NCI-H2196 (cell line): ENCODE measurements at regions not wholly inside any gene's neighbourhood (a gene's known extent, or its start where the extent isn't known, plus 50 kb on each side); places are given as distances from the start of the nearest gene placed in this dataset.

ENCODE experiments used
- DNase-seq: peaks from one replicate; lab custom pipeline; 2025; ENCODE audit not compliant: unreplicated experiment; lab: John Stamatoyannopoulos, UW

DNA sequence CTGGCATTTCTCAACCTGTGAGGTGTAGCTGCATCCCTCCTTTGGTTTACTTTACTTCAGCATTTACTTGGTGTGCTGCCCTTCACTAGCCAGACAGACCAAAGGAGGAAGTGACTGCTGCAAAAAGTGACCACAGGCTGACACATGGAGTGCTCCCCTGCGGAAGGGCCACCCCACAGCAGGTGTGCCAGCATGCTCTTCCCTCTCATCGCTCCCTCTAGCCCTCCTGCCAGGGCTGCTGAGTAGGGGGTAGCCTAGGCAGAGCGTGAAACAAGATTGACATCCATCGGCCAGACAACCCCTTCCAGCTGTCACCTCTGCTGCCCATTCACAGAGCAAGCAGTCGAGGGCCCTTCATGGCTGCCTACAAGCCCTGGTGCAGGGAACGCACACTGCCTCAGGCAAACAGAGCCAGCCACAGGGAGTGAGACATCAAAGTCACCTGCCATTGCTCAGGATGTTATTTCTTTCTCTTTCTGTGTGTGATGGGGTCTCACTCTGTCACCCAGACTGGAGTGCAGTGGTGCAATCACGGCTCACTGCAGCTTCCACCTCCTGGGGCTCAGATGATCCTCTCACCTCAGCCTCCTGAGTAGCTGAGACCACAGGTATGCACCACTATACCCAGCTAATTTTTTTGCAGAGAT lies 102.0 kb upstream of the RPS6KA2 start:
- DNase-seq = no peak

- no peak for DNase-seq
These were observed 99.2 kb upstream of the RPS6KA2 start for GRCh38 chr6:166726201-166726600.

DNA sequence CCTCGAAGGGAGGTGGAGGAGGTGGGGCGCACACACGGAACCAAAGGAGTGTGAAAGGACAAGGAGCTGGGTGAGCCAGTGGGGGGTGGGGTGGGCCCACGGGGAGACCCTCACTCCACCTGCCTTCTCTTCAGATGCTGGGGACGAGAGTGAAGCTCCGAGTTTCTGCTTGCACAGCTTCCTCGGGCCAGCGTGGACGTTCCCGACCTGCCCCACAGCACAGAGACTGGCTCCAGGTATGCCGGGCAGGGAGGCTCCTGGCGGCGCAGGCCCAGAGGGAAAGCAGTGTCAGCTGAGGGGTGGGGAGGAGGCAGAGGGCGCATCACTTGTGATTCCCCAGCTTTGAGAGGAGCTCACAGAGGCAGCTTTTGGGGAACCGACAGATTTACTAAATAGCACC lies 98.5 kb upstream of the RPS6KA2 start:
- no peak for DNase-seq

GRCh38 chr6:166724576-166724975 lies 97.5 kb upstream of the RPS6KA2 start:
- DNase-seq = no peak

DNA sequence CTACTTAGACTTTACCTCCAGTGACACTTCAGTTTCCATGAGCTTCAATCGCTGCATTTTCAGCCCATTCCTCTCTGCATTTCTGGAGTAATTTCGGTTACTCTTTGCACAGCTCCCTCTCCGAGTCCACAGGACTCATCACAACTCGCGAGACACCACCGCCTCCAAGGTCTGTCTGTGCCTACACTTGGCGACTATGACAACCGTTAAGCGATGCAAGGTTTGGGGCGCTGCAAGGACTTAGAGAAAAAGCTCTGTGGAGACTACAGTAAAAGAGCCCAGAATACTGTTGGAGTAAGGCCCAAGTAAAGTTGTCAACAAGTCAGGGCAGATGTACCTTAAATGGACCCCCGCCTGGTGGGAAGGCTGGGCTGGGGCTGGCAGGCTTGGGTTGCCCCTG lies 95.7 kb upstream of the RPS6KA2 start:
- DNase-seq = no peak

- no peak for DNase-seq
These were observed 94.5 kb upstream of the RPS6KA2 start for GRCh38 chr6:166721576-166721975.

DNA sequence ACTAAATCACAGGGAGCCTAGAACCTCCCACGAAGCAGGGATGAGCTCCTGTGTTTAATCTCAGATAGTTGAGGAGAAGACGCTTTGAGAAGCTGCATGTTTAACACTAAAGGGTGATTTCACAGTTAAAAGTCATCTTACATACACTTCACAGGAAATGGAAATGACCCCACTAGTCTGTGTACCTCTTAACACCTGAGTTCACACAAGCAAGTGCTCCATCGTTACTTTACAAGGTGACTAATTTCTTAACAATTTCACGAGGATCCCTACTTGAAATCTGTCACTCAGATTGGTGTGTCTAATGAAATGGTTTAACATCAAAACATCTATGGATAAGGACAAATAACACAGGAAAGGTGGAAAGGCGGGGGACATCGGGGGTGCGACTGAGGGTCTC lies 93.8 kb upstream of the RPS6KA2 start:
- no peak for DNase-seq

DNA sequence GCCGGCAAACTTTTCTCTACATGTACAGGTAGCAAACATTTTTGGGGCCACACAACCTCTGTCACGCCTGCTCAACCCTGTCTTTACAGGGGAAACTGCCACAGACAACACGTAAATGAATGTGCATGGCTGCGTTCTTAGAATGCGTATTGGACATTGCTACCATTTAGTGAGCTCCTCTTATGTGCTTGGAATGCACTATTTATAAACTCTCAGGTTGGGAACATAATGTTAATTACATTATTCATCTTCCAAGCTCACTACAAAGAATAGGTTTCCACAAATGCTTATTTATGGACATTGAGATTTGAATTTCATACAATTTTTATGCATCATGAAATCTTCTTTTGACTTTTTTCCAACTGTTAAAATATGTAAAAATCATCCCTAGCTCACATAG lies 92.0 kb upstream of the RPS6KA2 start:
- DNase-seq = no peak

DNA sequence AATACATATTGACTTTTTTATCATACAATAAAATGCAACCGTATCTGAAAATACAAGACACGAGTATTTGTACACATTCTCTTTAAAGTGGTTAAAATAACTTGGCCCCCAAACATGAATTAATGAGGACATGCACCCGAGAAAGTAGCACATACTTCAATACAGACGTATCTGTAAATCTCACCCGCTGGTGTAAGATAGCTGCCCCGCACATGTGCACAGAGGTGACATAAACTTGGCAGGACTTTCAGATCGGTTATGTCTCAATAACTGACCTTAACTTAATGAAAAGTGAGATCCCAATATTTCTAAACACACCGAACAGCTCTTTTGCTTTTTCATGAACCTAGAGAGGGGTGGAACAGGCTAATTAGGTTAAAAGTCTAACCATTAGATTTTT lies 91.5 kb upstream of the RPS6KA2 start:
- no peak for DNase-seq

DNA sequence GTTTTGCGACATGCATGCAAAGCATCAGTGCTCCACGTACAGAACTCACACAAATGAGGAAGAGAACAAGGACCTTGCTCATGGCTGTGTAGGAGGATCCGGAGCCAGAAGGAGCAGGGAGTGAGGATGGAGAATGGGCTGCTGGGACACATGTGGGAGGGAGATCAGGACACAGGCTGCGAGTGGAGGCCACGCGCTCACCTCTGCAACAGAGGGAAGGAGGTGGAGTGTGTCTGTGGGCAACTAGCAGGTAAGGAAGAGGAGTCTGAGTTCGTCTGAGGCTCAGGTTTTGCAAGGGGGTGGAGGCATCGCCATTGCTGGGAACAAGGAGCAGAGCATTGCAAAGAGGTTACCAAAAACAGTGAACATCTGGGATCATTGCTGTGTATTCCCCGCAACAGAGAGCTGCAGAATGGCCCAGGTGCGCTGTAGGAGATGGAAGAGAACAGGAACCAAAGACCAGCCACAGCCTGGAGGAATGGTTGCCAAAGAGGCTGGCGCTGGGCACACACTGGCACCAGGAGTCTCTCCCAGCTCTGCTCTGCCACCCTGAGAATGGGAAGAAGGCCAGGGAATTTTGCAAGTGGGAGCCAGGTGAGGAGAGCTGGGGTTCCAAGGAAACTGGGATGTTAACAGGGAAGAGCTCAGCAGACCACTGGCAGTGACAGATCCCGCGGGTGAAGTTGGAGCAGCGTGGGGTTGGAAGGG lies 90.0 kb upstream of the RPS6KA2 start:
- no peak for DNase-seq

DNA sequence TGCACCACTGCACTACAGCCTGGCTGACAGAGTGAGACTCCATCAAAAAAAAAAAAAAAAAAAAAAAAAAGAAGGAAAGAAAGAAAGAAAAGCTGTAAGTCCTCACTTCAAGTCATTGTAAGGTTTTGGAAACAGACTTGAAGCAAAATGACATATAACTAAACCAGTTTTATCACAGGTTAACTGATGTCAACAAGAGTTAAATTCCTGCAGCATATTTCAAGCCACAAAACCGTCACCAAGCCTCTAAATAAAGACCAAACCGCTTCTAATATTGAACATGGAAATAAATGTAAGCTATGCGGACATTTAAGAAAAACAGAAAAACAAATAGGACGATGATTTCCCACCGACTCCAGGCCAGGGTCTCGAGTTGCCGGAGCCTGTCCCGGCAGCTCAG lies 88.9 kb upstream of the RPS6KA2 start:
- no peak for DNase-seq

GRCh38 chr6:166715065-166715464 lies 88.0 kb upstream of the RPS6KA2 start:
- DNase-seq = no peak

GRCh38 chr6:166714581-166714980 lies 87.5 kb upstream of the RPS6KA2 start:
- no peak for DNase-seq

DNA sequence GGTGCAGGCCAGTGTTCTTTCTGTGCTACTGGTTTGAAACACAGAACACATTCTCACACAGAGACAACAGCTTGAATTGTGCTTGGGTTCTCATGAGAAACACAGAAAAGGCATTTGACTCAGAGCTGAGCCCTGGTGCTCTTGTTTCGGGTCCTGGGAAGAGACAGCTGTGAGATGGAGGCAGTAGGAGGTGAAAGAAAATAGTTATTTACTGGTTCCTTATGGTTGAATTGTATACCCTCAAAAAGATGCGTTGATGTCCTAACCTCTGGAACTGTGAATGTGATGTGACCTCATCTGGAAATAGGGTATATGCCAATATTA lies 87.1 kb upstream of the RPS6KA2 start:
- DNase-seq = no peak

DNA sequence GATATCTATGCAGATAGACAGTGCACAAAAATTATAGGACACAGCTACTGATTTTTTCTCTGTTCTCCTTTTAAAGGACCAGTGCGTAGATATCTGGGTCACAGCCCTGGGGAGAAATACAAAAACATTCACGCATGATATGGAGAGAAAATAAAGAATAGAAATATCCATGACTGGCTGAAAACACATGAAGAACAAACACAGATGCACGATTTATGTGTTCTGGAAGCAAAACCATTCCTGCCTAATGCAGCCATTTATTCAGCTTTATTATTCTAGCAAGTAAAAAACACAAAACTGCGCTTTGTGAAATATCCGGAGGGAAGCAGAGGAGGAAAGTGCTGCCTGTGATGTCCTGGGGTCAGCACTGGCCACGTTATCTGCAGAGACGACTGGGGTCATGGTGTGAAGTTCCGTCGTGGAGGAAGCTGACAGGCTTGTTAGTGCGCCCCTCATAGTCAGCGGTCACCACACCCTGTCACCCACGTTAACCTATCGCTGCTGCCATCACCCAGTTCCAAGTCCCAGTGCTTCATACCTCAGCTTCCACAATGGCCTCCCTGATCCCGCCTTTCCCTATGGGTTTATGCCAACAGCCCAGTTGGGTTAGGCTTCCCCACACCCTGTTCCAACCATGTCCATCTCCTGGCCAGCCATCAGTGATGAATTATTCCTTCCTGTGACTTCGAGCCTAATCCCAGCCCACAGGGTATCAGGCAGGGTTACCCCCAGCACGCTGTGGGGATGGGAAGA lies 86.6 kb upstream of the RPS6KA2 start:
- DNase-seq = no peak

GRCh38 chr6:166712286-166713228 lies 85.5 kb upstream of the RPS6KA2 start:
- no peak for DNase-seq

- DNase-seq = no peak
These were observed 83.0 kb upstream of the RPS6KA2 start for GRCh38 chr6:166710084-166710483.

DNA sequence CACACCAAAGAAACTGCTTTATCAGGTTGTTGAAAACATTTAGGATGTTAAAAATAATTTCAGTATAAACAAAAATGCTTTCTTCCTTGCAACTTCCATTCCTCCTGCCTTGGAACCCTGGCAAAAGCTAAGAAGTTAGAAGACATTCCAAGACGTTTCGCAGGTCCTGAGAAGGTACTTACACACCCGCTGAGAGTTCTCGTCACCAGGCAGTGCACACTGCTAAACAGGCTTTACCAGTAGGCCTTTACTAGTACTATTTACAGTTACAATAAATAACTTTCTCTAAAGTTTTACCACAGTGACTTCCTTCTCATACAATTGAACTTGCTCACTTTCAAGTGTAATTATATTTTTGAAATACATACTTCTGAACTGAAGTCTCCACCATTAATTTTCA lies 81.4 kb upstream of the RPS6KA2 start:
- DNase-seq = no peak

- DNase-seq = no peak
These were observed 80.0 kb upstream of the RPS6KA2 start for GRCh38 chr6:166707045-166707444.

- DNase-seq = no peak
These were observed 78.0 kb upstream of the RPS6KA2 start for GRCh38 chr6:166705069-166705468.

GRCh38 chr6:166704171-166704570 lies 77.1 kb upstream of the RPS6KA2 start:
- DNase-seq = no peak
